ENCODE measurements at regions not wholly inside any gene's neighbourhood (a gene's known extent, or its start where the extent isn't known, plus 50 kb on each side); places are given as distances from the start of the nearest gene placed in this dataset.

GRCh38 chr6:156058356-156058755 lies 602.7 kb upstream of the NOX3 start:
- TF ChIP-seq POLR2A (IDR thresholded peaks at IDR 0.05; ENCODE audit: low read length) (no peak), GATA1 (IDR thresholded peaks at IDR 0.05; ENCODE audit: low read depth, low read length) (no peak)
